Mammary epithelial cell (primary cell): ENCODE measurements at regions not wholly inside any gene's neighbourhood (a gene's known extent, or its start where the extent isn't known, plus 50 kb on each side); places are given as distances from the start of the nearest gene placed in this dataset.
"Not testable (repeated sequence)": the region's sequence is repeated elsewhere in the genome, so short reads cannot be mapped to it uniquely, and the experiment has no call there.

Source experiments
- CTCF ChIP-seq, 2 donors: IDR thresholded peaks in 1 of 2; conservative IDR thresholded peaks in 1 of 2; 2 replicates each; pipeline ENCODE4 v1.5.1; 2011 to 2012; ENCODE audit warnings: inconsistent platforms in 2 of 2, low read length in 2 of 2, mild to moderate bottlenecking in 2 of 2, control low read depth in 1 of 2, low read depth in 1 of 2; ENCODE audit not compliant: insufficient read depth in 1 of 2; ENCODE audit errors: extremely low read depth in 1 of 2
- EZH2 ChIP-seq: IDR thresholded peaks from 2 replicates; pipeline ENCODE4 v1.6.1; 2012; ENCODE audit warnings: low read length, inconsistent platforms, borderline replicate concordance

- TF ChIP-seq CTCF (conservative IDR thresholded peaks at IDR 0.05 in 1 of 2, IDR thresholded peaks at IDR 0.05 in 1 of 2; ENCODE audit: extremely low read depth in 1 of 2, insufficient read depth in 1 of 2, low read depth in 1 of 2, low read length in 2 of 2); EZH2: not testable (repeated sequence)
These were observed 545.5 kb downstream of the RPIA start for GRCh38 chr2:89236832-89237450.
